ENCODE measurements at regions not wholly inside any gene's neighbourhood (a gene's known extent, or its start where the extent isn't known, plus 50 kb on each side); places are given as distances from the start of the nearest gene placed in this dataset.

GRCh38 chr3:88460369-88460768 is 310.6 kb downstream of the C3orf38 start (continued):
- TF ChIP-seq HIC1 (tag by site-specific recombination; IDR thresholded peaks at IDR 0.05), result no peak
- TF ChIP-seq PRDM1 (tag by site-specific recombination; IDR thresholded peaks at IDR 0.05), result no peak

GRCh38 chr3:88462230-88462629 is 312.5 kb downstream of the C3orf38 start:
- TF ChIP-seq ZNF792 (tag by site-specific recombination; IDR thresholded peaks at IDR 0.05) (no peak), ZNF473 (tag by site-specific recombination; IDR thresholded peaks at IDR 0.05) (no peak), ZSCAN16 (tag by site-specific recombination; IDR thresholded peaks at IDR 0.05) (no peak), ZNF501 (tag by site-specific recombination; IDR thresholded peaks at IDR 0.05) (no peak), FEZF1 (tag by site-specific recombination; IDR thresholded peaks at IDR 0.05) (no peak), ZNF510 (tag by site-specific recombination; IDR thresholded peaks at IDR 0.05; ENCODE audit: insufficient replicate concordance) (no peak), ZNF704 (tag by site-specific recombination; IDR thresholded peaks at IDR 0.05) (no peak), SCRT1 (tag by site-specific recombination; IDR thresholded peaks at IDR 0.05; ENCODE audit: borderline replicate concordance) (no peak), ZNF324 (tag by site-specific recombination; IDR thresholded peaks at IDR 0.05) (no peak), ZNF148 (tag by site-specific recombination; IDR thresholded peaks at IDR 0.05; ENCODE audit: borderline replicate concordance) (no peak), OSR2 (tag by site-specific recombination; IDR thresholded peaks at IDR 0.05) (no peak), ZNF544 (tag by site-specific recombination; IDR thresholded peaks at IDR 0.05) (no peak), ZBTB17 (tag by site-specific recombination; IDR thresholded peaks at IDR 0.05) (no peak), SP3 (tag by site-specific recombination; IDR thresholded peaks at IDR 0.05) (no peak), ZNF416 (tag by site-specific recombination; IDR thresholded peaks at IDR 0.05) (no peak), ZBTB49 (tag by site-specific recombination; IDR thresholded peaks at IDR 0.05; ENCODE audit: low read depth) (no peak), ZNF202 (tag by site-specific recombination; IDR thresholded peaks at IDR 0.05; ENCODE audit: borderline replicate concordance) (no peak), ZNF747 (tag by site-specific recombination; IDR thresholded peaks at IDR 0.05) (no peak), ZNF146 (tag by site-specific recombination; IDR thresholded peaks at IDR 0.05) (no peak), ZIC2 (tag by site-specific recombination; IDR thresholded peaks at IDR 0.05) (no peak)
- CTCF ChIA-PET, result no interaction called here
- Histone ChIP-seq H3K4me1 (ENCODE audit: control insufficient read depth, insufficient read depth, low read length) (no peaks in the 10 kb centered on the region), H3K36me3 (ENCODE audit: control insufficient read depth in 2 of 2, insufficient read depth in 1 of 2, low read length in 2 of 2) (no peaks in the 10 kb centered on the region), H3K4me3 (ENCODE audit: low read depth, low read length) (no peak overlapping the region), H3K27ac (ENCODE audit: extremely low read depth, low read depth, low read length) (no peak overlapping the region), H3K9me3 (ENCODE audit: control insufficient read depth, insufficient read depth, low read depth, low read length) (no peaks in the 10 kb centered on the region)
- POLR2A ChIA-PET, result no interaction called here

Measured in HEK293 (cell line).